Upper lobe of left lung (tissue), 4 donors: ENCODE measurements at regions not wholly inside any gene's neighbourhood (a gene's known extent, or its start where the extent isn't known, plus 50 kb on each side); places are given as distances from the start of the nearest gene placed in this dataset.
A peak's percentile ranks its signal among the peaks of the same experiment; 100 is the strongest.

ENCODE experiments used
- POLR2A ChIP-seq, 4 donors: fragments of 450-650 bp; IDR thresholded peaks; one replicate each; pipeline ENCODE4 v1.5.1; 2016 to 2017; ENCODE audit warnings: antibody characterized with exemption in 4 of 4, mild to moderate bottlenecking in 2 of 4
- POLR2AphosphoS5 ChIP-seq, 2 donors: sonication (generic); formaldehyde crosslinking; IDR thresholded peaks; one replicate each; pipeline ENCODE4 v1.5.1; 2017; ENCODE audit warnings: antibody characterized with exemption in 2 of 2
- TF ChIP-seq, protein P1 (sequence below), 6 experiments: fragments of 450-650 bp in 4 of 6; fragments of 200-600 bp in 2 of 6; sonication (generic) in 2 of 6; IDR thresholded peaks; one replicate each; pipeline ENCODE4 v1.5.1; 2016 to 2019; ENCODE audit warnings: antibody characterized with exemption in 6 of 6

DNA sequence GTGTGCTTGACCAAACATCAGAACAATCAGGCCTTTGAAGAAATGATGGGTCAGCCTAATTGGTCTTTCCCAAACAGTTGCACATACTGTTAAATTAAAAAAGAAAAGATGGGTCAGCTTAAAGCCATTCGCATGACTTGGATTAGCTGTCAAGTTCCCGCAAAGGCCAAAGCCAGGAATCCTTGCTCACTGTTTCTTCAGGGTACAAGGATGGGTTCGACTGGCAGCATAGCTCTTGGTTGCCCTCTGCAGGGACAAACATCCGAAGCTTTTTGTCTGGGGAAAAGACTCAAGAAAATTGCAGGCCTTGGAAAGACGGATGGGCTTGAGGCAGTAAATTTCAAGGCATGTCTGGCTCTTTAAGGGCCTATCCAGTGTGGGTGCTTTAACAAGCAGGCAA, 168.0 kb downstream of the HDGFL1 start:
- TF ChIP-seq, protein P1, sequence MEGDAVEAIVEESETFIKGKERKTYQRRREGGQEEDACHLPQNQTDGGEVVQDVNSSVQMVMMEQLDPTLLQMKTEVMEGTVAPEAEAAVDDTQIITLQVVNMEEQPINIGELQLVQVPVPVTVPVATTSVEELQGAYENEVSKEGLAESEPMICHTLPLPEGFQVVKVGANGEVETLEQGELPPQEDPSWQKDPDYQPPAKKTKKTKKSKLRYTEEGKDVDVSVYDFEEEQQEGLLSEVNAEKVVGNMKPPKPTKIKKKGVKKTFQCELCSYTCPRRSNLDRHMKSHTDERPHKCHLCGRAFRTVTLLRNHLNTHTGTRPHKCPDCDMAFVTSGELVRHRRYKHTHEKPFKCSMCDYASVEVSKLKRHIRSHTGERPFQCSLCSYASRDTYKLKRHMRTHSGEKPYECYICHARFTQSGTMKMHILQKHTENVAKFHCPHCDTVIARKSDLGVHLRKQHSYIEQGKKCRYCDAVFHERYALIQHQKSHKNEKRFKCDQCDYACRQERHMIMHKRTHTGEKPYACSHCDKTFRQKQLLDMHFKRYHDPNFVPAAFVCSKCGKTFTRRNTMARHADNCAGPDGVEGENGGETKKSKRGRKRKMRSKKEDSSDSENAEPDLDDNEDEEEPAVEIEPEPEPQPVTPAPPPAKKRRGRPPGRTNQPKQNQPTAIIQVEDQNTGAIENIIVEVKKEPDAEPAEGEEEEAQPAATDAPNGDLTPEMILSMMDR (IDR thresholded peaks at IDR 0.05): peak in 5 of 6 experiments; percentile 16 to 40 (median 25)
- TF ChIP-seq POLR2A (IDR thresholded peaks at IDR 0.05) (no peak), POLR2AphosphoS5 (IDR thresholded peaks at IDR 0.05) (no peak)
